Natural killer cell (primary cell): ENCODE measurements at regions not wholly inside any gene's neighbourhood (a gene's known extent, or its start where the extent isn't known, plus 50 kb on each side); places are given as distances from the start of the nearest gene placed in this dataset.

Experiments used
- ATAC-seq, 3 donors: fragments of 150-1000 bp in 2 of 3; fragments of 200-7000 bp in 1 of 3; cut with Tn5 transposase; 1 replicate in 1 of 3; 2 replicates in 2 of 3; pipeline ENCODE4 v1.10.0; 2021; ENCODE audit warnings: mild to moderate bottlenecking in 2 of 3, moderate library complexity in 2 of 3
- DNase-seq, 2 donors: peaks; one replicate each; pipeline versions ENCODE4 v3.0.0 to v3.0.0-alpha.2; 2013 to 2021; ENCODE audit warnings: mixed read lengths in 1 of 2
- H3K27ac ChIP-seq: one replicate; pipeline ENCODE4 v1.5.1; 2013; ENCODE audit warnings: mild to moderate bottlenecking, low read length
- H3K27me3 ChIP-seq: one replicate; pipeline ENCODE4 v1.6.1; 2013; ENCODE audit warnings: low read length; ENCODE audit not compliant: control insufficient read depth, insufficient read depth
- H3K36me3 ChIP-seq: one replicate; pipeline ENCODE4 v1.6.1; 2013; ENCODE audit warnings: low read length; ENCODE audit not compliant: control insufficient read depth, insufficient read depth
- H3K4me1 ChIP-seq: one replicate; pipeline ENCODE4 v1.6.1; 2013; ENCODE audit warnings: low read length; ENCODE audit not compliant: control insufficient read depth, insufficient read depth
- H3K4me3 ChIP-seq: one replicate; pipeline ENCODE4 v1.5.1; 2013; ENCODE audit warnings: low read length
- H3K9me3 ChIP-seq: one replicate; pipeline ENCODE4 v1.6.1; 2013; ENCODE audit warnings: low read length; ENCODE audit not compliant: control insufficient read depth, insufficient read depth
- H3K27ac Mint-ChIP-seq, 2 donors: one replicate each; pipeline ENCODE4 v1.8.0; 2022; ENCODE audit warnings: mild to moderate bottlenecking in 2 of 2, mixed read lengths in 2 of 2, moderate library complexity in 1 of 2
- H3K27me3 Mint-ChIP-seq, 2 donors: one replicate each; pipeline ENCODE4 v1.8.0; 2022; ENCODE audit warnings: low read depth in 2 of 2, mixed read lengths in 2 of 2
- H3K36me3 Mint-ChIP-seq: one replicate; pipeline ENCODE4 v1.8.0; 2022; ENCODE audit warnings: mixed read lengths
- H3K4me1 Mint-ChIP-seq, 2 donors: one replicate each; pipeline ENCODE4 v1.8.0; 2022; ENCODE audit warnings: mixed read lengths in 2 of 2
- H3K4me3 Mint-ChIP-seq: one replicate; pipeline ENCODE4 v1.8.0; 2022; ENCODE audit warnings: mild to moderate bottlenecking, moderate library complexity, mixed read lengths
- H3K9me3 Mint-ChIP-seq, 2 donors: one replicate each; pipeline ENCODE4 v1.8.0; 2022; ENCODE audit warnings: mixed read lengths in 2 of 2
- WGBS: methylation state at CpG from one replicate; pipeline ENCODE4 v1.1.7; 2013; ENCODE audit warnings: missing lambda C conversion rate; ENCODE audit not compliant: insufficient coverage; 5-methylcytosine and 5-hydroxymethylcytosine counted together
- intact Hi-C: fragments of 100-400 bp; cut with micrococcal nuclease; formaldehyde crosslinking; loops from one replicate; pipeline ENCODE4 v1.14.2; 2022
- TF ChIP-seq, protein P1 (sequence below): fragments of 200-600 bp; IDR thresholded peaks from one replicate; pipeline ENCODE4 v1.8.0; 2022; ENCODE audit warnings: antibody characterized with exemption

DNA sequence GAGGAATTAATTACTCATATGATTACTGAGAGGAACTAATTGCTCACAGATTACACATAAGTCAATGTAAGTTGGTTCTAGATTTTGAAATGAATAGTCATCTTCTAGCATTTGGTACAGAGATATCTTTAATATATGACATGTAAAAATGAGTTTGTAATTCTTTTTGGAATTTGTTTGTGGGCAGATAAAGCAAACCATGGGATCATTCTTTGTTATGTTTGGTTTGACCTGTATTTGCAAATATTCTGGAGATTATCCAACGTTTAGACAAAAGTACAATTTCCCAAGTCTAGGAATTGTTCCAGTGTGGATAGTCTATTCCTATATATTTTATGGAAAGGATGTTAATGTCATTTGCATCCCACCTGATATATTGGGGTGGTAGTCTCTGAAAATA is 309.6 kb upstream of the EDNRB start:
- DNase-seq, result no peak
- WGBS, result 100% methylated on average over 1 of the region's 1 CpG
- no peaks in the 10 kb centered on the region for H3K4me1 Mint-ChIP-seq

DNA sequence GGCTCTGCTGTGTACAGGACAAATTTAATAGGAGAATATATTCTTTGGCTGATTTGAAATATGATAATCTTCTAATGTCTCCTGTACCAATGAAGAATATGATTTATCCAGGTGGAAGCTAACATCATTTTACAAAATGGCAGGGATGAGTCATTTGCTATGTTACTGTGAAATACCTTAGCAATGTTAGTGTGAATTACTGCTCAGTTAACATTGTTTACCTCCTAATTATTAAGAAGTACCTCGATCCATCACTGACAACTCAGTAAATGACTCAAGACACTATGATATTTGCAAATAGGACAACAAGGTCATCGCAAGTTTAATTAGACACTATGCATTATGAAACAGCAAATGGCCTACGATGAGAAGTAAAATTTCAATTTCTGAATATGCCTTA is 309.1 kb upstream of the EDNRB start:
- 83% methylated on average over 2 of the region's 3 CpGs for WGBS
- TF ChIP-seq, protein P1, sequence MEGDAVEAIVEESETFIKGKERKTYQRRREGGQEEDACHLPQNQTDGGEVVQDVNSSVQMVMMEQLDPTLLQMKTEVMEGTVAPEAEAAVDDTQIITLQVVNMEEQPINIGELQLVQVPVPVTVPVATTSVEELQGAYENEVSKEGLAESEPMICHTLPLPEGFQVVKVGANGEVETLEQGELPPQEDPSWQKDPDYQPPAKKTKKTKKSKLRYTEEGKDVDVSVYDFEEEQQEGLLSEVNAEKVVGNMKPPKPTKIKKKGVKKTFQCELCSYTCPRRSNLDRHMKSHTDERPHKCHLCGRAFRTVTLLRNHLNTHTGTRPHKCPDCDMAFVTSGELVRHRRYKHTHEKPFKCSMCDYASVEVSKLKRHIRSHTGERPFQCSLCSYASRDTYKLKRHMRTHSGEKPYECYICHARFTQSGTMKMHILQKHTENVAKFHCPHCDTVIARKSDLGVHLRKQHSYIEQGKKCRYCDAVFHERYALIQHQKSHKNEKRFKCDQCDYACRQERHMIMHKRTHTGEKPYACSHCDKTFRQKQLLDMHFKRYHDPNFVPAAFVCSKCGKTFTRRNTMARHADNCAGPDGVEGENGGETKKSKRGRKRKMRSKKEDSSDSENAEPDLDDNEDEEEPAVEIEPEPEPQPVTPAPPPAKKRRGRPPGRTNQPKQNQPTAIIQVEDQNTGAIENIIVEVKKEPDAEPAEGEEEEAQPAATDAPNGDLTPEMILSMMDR, result no peak
- Mint-ChIP-seq H3K27me3 (no peaks in the 10 kb centered on the region), H3K4me1 (no peaks in the 10 kb centered on the region), H3K36me3 (no peaks in the 10 kb centered on the region), H3K4me3 (no peak overlapping the region), H3K27ac (no peak overlapping the region), H3K9me3 (peaks cover 4% of the 10 kb centered on the region in 2 donors)
- no peaks in the 10 kb centered on the region for H3K27me3 ChIP-seq
- no peaks in the 10 kb centered on the region for H3K9me3 ChIP-seq
- intact Hi-C loops, result no loop called here
- DNase-seq, result no peak
- no peak overlapping the region for H3K4me3 ChIP-seq
- H3K27ac ChIP-seq, result no peak overlapping the region
- ATAC-seq, result no peak
- H3K4me1 ChIP-seq, result no peaks in the 10 kb centered on the region
- no peaks in the 10 kb centered on the region for H3K36me3 ChIP-seq

More for the DNA sequence above, 309.6 kb upstream of the EDNRB start:
- H3K36me3 ChIP-seq, result no peaks in the 10 kb centered on the region
- intact Hi-C loops, result no loop called here
- no peaks in the 10 kb centered on the region for H3K27me3 Mint-ChIP-seq
- no peak overlapping the region for H3K27ac Mint-ChIP-seq
- no peak overlapping the region for H3K4me3 ChIP-seq
- H3K36me3 Mint-ChIP-seq, result no peaks in the 10 kb centered on the region
- H3K27ac ChIP-seq, result no peak overlapping the region
- TF ChIP-seq, protein P1, result no peak
- no peak overlapping the region for H3K4me3 Mint-ChIP-seq
- no peak for ATAC-seq
- no peaks in the 10 kb centered on the region for H3K27me3 ChIP-seq
- H3K4me1 ChIP-seq, result no peaks in the 10 kb centered on the region
- H3K9me3 ChIP-seq, result no peaks in the 10 kb centered on the region
- H3K9me3 Mint-ChIP-seq, result peaks cover 4 to 5% of the 10 kb centered on the region in 2 donors

DNA sequence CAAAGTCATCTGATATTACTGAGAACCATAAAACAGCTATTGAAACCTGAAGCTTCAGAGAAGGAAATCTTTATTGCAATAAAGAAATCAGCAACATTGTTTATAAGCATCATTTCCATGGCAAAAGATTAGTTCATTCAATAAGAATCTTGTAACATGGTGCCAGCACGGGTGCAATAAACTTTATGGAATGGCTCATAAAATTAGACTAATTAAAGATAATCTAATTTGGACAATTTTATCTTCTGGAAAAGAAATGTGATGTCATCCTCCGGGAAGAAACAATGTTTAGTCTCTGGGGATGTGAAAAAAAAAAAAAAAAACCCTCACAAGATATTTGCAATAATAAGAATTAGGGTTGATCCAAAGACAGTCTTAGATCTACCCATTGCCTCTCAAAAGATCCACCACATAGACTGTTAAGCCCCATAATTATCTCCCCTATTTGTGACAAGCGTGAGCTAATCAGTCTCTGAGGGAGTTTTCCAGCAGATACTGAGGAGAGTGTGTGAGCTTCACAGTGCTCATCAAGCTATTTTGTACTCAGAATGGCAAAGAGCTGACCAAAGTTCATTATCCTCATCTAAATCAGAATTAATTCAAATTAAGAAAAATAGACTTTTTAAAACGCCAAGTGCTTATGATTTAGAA is 297.0 kb upstream of the EDNRB start:
- H3K27me3 ChIP-seq, result no peaks in the 10 kb centered on the region
- Mint-ChIP-seq H3K4me3 (no peak overlapping the region), H3K4me1 (no peaks in the 10 kb centered on the region), H3K27me3 (no peaks in the 10 kb centered on the region), H3K27ac (no peak overlapping the region), H3K9me3 (no peaks in the 10 kb centered on the region), H3K36me3 (no peaks in the 10 kb centered on the region)
- ATAC-seq (no peak), DNase-seq (no peak)
- TF ChIP-seq, protein P1, result no peak
- intact Hi-C loops, result no loop called here
- H3K4me1 ChIP-seq, result no peaks in the 10 kb centered on the region
- H3K36me3 ChIP-seq, result no peaks in the 10 kb centered on the region
- H3K27ac ChIP-seq, result no peak overlapping the region
- H3K4me3 ChIP-seq, result no peak overlapping the region
- no peaks in the 10 kb centered on the region for H3K9me3 ChIP-seq
- no CpG with 5 or more reads among the region's 4 CpGs for WGBS

DNA sequence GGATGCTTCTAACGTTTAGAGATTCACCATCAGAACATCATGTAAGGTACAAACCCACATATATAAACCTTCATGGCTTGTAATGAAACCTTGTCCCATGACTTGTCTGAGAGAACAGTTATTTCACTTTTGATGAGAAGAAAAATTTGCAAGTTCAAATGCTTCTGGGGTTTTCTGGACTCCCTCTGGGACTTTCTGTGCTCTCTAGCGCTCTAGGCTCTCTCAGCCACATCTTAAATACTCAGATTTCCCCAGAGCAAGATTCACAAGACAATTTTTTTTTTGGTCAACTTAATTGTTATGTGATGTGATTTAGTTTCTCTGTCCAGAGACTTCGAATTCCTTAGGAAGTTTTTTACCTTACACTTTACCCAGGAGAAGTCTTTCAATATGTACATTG is 282.8 kb upstream of the EDNRB start:
- intact Hi-C loops, result no loop called here
- Histone ChIP-seq H3K27me3 (no peaks in the 10 kb centered on the region), H3K9me3 (no peaks in the 10 kb centered on the region), H3K4me1 (no peaks in the 10 kb centered on the region), H3K27ac (no peak overlapping the region), H3K36me3 (no peaks in the 10 kb centered on the region), H3K4me3 (no peak overlapping the region)
- DNase-seq, result no peak
- ATAC-seq, result no peak
- TF ChIP-seq, protein P1, result no peak
- H3K4me3 Mint-ChIP-seq, result no peak overlapping the region
- no peak overlapping the region for H3K27ac Mint-ChIP-seq
- H3K27me3 Mint-ChIP-seq, result no peaks in the 10 kb centered on the region
- no peaks in the 10 kb centered on the region for H3K4me1 Mint-ChIP-seq
- H3K9me3 Mint-ChIP-seq, result peaks cover 0 to 5% of the 10 kb centered on the region in 2 donors
- WGBS, result 90% methylated on average over 1 of the region's 3 CpGs
- no peaks in the 10 kb centered on the region for H3K36me3 Mint-ChIP-seq
